SKM-1 treated with dmso at 0.1 percent for 144 hours (cell line): ENCODE measurements at regions not wholly inside any gene's neighbourhood (a gene's known extent, or its start where the extent isn't known, plus 50 kb on each side); places are given as distances from the start of the nearest gene placed in this dataset.

Source experiments
- DNase-seq: peaks from one replicate; lab custom pipeline; 2025; ENCODE audit not compliant: unreplicated experiment; lab: John Stamatoyannopoulos, UW

DNA sequence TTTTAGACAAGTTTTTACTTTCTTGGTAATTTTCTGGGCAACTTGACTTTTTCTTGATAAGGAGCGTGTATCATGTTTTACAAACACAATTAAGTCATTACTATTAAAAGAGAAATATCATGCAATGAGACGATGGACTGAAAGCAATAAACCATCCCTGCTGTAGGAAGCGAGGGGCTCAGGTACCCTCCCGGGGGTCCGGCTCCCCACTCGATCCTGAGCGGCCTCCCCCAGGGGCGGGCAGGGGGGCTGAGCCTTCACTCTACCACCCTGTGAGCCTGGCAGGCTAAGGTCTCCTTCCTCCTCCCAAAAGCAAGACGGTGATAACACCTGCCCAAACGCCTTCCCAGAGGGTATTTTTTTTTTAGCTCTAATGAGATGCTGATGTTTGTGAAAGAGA, 51.8 kb upstream of the ADGRA1 start:
- DNase-seq, result no peak

GRCh38 chr10:133034762-133035161, 53.0 kb upstream of the ADGRA1 start:
- no peak for DNase-seq

DNA sequence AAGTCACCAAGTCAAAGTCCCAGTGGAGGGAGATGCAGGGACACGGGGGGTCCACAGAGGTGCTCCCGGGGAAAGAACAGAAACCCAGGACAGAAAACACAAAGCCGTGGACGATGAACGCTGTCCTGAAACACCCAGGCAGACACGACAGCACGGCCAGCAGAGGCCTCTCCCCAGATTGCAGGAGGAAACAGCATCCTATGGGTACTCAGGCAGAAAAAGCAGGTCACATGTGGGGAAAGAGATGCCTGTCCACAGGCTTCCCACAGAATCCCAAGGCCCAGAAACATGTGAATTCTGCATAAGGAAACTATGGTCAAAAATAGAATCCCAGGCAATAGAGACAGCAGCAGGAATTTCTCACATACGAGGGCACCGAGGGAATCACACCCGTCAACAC, 53.6 kb upstream of the ADGRA1 start:
- DNase-seq, result no peak

GRCh38 chr10:133033742-133034048, 54.0 kb upstream of the ADGRA1 start:
- no peak for DNase-seq

DNA sequence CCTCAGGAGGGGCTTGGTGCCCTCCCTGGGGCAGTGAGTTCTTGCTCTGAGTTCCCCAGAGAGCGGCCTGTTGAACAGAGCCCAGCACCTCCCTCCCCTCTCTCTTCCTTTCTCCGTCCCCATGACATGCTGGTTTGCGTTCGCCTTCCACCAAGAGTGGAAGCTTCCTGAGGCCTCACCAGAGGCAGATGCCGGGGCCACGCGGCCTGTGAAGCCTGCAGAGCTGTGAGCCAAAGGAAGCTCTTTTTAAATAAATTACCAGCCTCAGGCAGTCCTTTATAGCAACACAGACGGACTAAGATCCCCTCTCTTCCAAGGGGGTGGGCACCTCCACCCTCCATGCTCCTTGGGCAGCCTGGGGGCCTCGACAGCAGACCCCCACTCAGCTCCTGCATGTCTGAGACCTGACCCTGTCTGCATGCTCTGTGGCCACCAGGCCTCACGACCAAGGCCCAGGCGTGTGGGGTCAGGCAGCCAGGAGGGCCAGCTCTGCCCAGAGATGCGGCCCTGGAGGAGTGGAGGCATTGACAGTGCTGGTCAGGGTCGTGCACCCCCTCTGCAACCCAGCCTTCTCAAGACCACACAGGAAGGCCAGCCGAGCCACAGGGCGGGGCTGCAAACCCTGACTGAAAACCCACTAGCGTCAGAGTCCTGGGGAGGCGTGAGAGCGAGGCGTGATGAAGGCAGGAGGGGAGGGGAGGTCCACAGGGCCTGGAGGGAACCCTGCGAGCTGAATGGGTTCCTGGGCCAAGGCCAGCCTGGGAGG, 54.6 kb upstream of the ADGRA1 start:
- DNase-seq, result no peak

DNA sequence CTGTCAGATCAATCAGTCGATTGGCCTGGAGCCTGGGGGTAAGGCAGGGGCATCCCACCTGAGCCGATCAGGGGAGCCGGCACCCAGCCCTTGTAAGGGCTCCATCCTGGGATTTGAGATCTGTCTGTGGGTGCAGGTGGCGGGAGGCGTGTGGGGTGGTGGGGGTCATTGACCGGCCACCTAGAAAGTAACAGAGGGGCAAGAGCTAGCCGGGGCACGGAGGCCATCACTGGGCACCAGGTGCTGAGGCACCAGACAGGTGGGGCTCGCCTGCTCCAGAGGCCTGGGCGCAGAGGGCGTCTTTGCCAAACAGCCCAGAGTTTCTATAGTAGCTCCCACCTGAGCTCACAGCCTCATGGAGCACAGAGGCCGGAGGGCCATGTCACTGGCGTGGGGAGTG, 55.5 kb upstream of the ADGRA1 start:
- DNase-seq, result no peak

DNA sequence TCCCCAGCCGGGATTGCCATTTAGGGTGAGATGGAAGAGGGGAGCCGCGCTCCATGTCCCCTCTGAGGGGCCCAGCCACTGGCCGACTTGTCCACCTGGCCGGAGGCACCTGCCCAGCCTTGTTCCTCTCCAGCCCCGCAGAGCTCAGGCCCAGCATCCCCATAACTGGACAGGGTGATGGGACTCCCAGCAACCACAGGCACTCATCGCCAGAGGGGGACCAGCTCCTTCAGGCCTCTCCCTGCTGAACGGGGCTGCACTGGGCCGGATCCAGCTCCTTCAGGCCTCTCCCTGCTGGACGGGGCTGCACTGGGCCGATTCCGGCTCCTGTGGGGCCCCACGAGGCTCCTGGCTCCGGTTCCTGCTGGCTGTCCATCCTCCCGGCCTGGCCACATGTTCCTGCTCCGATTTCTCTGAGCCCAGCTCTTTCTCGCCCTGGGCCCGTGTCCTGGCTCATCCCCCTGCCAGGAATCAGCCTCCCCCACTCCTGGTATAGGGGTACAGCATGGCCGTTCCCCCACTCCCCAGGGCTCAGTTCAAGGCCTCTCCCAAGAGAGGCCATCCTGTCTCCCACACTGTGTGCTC, 56.1 kb upstream of the ADGRA1 start:
- DNase-seq, result no peak

DNA sequence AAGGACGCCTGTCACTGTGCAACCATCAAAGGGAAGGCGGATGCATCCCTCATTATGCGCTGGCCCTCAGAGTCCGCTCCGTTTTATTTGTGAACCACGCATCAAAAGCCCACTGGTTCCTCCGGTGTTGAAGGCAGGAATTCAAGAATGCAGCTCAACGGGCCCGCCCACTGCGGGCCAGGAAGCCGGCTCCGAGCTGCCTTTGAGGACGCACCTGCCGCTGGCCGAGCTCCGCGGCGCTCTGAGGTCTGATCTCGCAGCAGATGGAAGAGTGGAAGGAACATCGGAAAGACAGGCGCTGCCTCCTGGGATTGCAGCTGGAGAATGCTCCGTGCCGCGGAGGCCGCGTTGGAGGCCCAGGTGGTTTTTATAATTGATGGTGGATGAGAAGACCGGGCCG, 56.9 kb upstream of the ADGRA1 start:
- DNase-seq, result no peak

GRCh38 chr10:133030126-133030525, 57.6 kb upstream of the ADGRA1 start:
- DNase-seq, result no peak

GRCh38 chr10:133028956-133029355, 58.8 kb upstream of the ADGRA1 start:
- no peak for DNase-seq

- no peak for DNase-seq
Observed at GRCh38 chr10:133028158-133028557, 59.6 kb upstream of the ADGRA1 start.

DNA sequence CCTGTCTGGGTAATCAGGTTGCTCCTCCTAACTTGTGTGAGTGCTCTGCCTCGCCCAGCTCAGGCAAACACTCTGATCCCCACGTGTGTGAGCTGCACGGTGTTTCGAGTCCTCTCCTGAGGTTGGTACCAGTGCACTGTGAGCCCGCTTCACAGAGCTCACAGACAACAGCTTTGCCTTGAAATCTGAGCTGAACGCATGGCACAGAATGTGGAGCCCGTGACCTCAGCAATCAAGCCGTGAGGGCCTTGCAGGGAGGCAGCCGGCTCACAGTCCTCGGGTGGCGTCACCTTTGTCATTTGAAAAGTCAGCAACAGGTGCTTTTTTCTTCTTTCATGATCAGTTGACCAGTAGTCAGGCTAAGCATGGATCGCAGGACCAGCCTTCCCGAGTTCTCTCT, 60.2 kb upstream of the ADGRA1 start:
- no peak for DNase-seq

DNA sequence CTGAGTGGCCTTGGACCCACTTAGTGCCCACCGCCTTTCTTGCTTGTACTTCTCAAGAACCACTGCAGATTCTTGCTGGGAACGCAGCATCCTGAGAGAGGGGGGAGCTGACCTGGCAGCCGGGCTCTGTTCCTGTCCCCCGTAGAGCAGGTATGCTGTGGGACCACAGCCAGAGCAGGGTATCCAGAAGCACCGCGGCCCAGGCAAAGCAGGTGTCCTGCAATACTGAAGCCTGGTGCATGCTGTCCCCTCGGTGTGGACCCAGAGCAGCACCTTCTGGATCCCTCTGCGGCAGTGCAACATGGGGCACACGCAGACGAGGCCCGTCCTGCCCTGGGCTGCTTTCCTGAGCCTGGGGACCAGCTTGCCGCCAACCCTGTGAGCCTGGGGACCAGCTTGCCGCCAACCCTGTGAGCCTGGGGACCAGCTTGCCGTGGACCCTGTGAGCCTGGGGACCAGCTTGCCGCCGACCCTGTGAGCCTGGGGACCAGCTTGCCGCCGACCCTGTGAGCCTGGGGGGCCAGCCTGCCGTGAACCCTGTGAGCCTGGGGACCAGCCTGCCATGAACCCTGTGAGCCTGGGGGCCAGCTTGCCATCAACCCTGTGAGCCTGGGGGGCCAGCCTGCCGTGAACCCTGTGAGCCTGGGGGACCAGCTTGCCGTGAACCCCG, 60.9 kb upstream of the ADGRA1 start:
- no peak for DNase-seq

GRCh38 chr10:133026171-133026570, 61.6 kb upstream of the ADGRA1 start:
- DNase-seq, result no peak

- no peak for DNase-seq
Observed at GRCh38 chr10:133025558-133026090, 62.1 kb upstream of the ADGRA1 start.

DNA sequence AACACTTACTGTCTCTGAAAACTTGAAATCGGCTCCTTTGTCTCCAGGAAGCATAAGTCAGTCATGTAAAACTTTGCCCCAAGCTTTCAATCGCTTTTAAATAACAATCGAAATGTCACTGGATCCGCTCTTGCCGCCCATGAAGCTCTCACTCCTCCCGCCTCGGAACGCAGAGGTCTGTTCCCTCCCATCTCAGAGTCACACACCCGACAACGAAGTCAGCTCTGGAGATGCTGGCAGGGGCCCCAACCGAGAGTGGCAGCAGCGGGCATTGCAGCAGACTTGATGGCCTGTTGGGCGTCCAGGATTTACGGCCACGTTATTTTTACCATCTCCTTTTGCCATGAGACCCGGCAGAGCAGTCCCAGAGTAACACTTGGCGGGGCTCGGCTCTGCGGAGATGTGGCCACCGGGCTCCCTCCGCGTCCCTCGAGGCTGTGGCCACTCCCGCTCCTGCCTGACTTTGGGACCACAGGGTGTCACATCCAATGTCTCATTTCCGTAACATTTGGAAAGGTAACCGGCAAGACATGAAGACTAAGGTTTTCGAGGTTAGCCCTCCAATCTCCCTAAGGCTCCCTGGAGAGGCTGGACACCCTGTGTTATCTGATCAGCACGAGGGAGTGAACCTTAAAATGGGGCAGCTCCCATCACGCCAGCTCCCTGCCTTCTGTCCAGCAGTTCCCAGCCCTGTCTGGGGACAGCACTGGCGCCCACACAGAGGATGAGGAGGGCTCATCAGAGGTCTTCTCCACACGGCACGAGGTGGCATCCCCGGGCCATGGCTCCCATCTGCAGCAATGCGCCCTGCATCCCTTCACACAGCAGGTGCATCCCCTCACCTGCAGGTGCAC, 62.8 kb upstream of the ADGRA1 start:
- no peak for DNase-seq

DNA sequence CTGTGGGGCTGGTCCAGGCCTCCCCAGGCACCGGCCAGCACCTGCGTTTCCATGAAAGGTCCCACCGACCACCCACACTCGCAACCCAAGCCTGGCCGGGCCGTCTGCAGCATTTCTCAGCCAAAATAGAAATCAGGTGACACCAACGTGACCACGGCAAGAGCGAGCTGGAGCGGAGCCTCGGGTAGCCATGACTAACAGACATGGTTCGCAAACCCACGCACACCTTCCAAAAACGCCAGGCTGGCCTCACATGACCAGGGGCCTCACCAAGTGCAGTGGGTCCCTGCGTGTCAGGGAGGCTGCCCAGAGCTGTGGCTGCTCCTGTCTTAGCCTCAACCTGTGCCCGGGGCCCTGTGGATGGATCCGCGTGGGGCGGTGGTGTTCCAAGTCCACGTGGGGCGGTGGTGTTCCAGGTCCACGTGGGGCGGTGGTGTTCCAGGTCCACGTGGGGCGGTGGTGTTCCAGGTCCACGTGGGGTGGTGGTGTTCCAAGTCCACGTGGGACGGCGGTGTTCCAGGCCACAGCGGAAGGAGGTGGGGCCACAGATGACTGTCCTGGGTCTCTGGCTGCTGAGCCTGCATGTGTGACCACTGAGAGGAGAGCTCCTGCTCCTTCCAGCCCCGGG, 64.4 kb upstream of the ADGRA1 start:
- no peak for DNase-seq

DNA sequence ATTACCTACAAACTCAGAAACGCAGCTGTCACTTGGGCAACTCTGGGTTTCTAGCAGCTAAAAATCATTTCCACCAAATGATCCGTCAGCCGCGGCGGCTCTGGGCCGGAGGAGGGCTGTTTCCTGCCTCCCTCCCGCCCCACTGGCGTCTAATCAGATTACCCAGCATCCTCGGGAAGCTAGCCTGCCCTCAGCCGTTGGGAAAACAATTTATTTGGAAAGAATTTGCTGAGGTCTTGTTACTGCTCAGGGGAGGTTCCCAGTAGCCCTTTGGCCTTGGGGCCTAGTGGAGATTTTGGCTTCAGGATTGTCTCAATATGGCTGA, 65.0 kb upstream of the ADGRA1 start:
- DNase-seq, result no peak

DNA sequence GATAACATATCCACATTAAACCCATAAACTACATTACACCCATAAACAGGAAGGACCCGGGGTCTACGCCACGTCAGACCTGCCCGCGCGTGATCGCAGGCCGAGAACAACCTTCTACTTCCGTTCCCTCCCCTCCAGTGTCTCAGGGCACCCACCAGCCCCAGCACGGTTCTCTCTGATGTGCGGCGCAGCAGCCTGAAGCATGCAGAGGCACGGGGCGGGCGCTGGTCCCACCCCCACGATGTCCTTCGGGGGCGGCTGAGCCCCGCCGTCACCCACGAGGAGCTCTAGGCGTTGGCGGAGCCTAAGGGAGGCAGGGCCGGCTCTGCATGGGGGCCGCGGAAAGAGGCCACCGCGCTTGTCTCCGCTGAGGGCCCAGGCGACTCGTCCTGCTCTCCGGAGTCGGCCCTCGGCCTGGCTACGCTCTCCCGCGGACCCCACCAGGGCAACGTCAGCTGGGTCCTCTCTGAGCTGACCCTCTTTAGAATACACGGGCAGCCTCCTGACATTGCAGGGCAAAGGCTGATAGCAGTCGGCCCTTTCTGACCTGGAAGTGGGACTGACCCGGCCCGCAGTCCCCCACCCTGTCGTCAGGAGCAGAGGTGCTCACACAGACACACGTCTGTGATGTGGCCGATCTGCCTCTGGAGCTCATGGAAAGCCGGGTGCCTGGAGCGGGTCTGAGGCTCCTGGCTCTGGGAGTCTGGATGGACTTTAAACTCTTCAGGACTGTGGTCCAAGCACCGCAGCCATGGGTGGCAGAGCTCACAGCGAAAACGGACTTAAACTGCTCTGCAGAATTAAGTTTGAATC, 65.6 kb upstream of the ADGRA1 start:
- no peak for DNase-seq
